ENCODE measurements at regions not wholly inside any gene's neighbourhood (a gene's known extent, or its start where the extent isn't known, plus 50 kb on each side); places are given as distances from the start of the nearest gene placed in this dataset.

DNA sequence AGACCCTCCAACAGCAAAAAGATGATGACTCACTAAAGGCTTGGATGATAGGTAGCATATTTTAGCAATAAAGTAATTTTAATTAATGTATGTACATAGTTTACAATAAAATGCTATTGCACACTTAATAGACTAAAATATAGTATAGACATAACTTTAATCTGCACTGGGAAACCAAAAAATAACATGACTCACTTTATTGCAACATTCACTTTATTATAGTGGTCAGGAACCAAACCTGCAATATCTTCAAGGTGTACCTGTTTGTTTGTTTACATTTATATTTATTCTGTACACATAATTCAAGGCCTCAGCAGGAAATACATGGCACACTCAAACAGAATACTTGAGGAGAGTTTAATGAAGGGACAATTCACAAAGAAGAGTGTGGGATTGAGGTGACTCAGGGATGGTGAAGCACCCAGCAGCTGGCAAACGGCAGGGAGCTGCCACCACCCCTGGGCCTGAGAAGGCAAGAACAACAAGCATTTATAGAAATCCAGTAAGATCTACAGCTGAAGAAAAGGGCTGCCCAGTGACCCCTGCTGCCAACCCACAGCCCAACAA, 51.5 kb upstream of the POU2AF2 start:
- TF ChIP-seq, protein P1, sequence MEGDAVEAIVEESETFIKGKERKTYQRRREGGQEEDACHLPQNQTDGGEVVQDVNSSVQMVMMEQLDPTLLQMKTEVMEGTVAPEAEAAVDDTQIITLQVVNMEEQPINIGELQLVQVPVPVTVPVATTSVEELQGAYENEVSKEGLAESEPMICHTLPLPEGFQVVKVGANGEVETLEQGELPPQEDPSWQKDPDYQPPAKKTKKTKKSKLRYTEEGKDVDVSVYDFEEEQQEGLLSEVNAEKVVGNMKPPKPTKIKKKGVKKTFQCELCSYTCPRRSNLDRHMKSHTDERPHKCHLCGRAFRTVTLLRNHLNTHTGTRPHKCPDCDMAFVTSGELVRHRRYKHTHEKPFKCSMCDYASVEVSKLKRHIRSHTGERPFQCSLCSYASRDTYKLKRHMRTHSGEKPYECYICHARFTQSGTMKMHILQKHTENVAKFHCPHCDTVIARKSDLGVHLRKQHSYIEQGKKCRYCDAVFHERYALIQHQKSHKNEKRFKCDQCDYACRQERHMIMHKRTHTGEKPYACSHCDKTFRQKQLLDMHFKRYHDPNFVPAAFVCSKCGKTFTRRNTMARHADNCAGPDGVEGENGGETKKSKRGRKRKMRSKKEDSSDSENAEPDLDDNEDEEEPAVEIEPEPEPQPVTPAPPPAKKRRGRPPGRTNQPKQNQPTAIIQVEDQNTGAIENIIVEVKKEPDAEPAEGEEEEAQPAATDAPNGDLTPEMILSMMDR (IDR thresholded peaks at IDR 0.05 in 8 of 11, conservative IDR thresholded peaks at IDR 0.05 in 3 of 11) = no peak
- TF ChIP-seq POLR2AphosphoS5 (IDR thresholded peaks at IDR 0.05) (no peak), POLR2A (IDR thresholded peaks at IDR 0.05) (no peak)

All from spleen (tissue), 7 donors.